GM21528 (cell line): ENCODE measurements at regions not wholly inside any gene's neighbourhood (a gene's known extent, or its start where the extent isn't known, plus 50 kb on each side); places are given as distances from the start of the nearest gene placed in this dataset.
"Not testable (repeated sequence)": the region's sequence is repeated elsewhere in the genome, so short reads cannot be mapped to it uniquely, and the experiment has no call there.

Experiments used
- ATAC-seq: cut with Tn5 transposase; IDR thresholded peaks from one replicate; pipeline ENCODE4 v1.9.1; 2021; ENCODE audit warnings: mild to moderate bottlenecking, moderate library complexity; ENCODE audit not compliant: unreplicated experiment, low FRiP score

GRCh38 chr4:154907345-154908045 is 126.4 kb downstream of the RBM46 start:
- ATAC-seq = not testable (repeated sequence)

DNA sequence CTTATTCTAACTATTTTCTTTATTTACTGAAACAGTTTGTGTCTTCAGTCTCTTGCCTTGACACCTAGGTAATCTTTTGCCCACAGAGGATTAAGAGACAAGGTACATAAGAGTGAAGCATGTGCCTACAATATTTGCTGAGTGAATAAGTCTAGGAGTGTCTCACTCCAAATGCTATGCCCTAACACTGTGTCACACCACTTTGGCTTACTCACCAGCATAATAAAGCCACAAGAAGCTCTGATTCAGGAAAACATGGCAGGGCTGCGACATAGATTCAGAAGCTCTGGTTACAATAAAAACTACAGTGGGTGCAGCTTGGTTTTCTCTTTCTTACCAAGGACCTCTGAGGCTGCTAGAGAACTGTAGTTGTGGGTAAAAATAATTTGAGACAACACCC is 127.1 kb downstream of the RBM46 start:
- ATAC-seq = no peak

GRCh38 chr4:154911097-154911496 is 130.0 kb downstream of the RBM46 start:
- ATAC-seq = no peak

- ATAC-seq = no peak
Measured at GRCh38 chr4:154911608-154912098, 130.6 kb downstream of the RBM46 start.

GRCh38 chr4:154916068-154916467 is 135.0 kb downstream of the RBM46 start:
- ATAC-seq = no peak

DNA sequence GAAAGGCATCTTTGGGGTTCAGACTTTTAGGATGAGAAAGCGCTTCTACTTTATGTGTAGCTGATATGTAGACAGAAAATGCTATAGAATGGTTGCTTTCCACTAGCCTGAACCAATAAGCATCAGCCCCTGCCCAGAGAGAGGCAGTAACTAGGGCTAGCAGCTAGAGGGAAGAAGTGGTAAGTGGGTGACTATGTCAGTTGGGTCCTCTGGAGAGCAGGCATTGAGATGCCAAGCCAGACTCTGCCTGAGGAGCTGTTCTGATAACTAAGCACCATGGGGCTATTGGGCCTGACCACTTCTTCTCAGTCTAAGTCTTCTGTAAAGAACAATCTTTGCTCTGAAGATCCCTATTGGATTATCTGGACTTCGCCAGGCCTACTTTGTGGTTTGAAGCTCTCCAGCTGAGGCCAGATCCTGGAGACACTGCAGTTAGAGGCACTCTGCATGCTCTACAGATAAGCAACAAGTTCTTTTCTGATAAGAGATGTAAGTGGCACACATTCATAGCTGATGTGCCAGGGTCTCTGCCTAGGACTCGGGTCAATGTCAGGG is 146.1 kb downstream of the RBM46 start:
- ATAC-seq = no peak

DNA sequence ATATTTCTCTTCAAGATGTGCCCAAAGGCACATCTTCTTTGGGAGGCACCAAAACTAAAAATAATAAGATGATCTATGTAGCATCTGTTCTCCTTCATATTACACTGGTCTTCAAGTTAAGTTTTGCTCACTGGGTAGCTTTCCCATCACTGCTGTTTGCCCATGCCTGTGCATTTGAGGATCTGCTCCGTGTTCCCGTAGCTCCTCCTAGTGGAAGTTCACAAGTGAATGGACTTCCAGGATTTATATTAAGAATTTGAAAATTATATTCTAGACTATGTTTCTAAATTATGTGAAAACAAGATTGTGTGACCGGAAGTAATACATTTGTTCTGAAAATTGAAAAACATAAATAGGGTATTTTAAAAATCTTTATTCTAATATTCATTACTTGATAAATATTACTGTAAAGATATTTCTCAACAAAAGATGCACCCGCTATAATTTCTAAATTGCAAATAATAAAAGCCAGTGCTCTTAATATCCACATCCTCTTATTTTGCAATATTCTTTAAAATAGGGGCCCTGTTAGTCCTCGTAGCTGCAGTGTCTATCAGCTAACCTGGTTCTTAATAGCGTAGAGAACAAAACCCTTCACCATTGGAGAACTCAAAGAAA is 147.7 kb downstream of the RBM46 start:
- no peak for ATAC-seq

DNA sequence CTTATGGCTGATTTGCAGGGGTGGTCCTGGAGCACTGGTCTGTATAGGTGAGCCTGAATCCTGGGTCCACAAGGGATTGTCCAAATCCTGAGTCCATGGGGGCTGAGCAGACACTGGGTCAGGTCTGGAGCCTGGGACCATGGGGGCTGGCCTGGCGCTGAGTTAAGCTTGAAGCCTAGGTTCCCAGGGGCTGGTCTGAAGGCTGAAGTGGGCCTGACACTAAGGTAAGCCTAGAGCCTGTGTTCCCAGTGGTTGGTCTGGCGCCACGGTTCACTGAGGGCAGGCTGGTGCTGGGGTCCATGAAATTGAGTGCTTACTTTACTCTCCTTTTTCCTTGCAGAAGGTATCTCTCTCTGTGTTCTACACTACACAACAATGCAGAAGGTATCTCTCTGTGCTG is 155.8 kb downstream of the RBM46 start:
- no peak for ATAC-seq

- ATAC-seq = no peak
Measured at GRCh38 chr4:154939851-154940250, 158.8 kb downstream of the RBM46 start.

- ATAC-seq = no peak
Measured at GRCh38 chr4:154942176-154942575, 161.1 kb downstream of the RBM46 start.

- ATAC-seq = no peak
Measured at GRCh38 chr4:154944996-154945395, 163.9 kb downstream of the RBM46 start.

DNA sequence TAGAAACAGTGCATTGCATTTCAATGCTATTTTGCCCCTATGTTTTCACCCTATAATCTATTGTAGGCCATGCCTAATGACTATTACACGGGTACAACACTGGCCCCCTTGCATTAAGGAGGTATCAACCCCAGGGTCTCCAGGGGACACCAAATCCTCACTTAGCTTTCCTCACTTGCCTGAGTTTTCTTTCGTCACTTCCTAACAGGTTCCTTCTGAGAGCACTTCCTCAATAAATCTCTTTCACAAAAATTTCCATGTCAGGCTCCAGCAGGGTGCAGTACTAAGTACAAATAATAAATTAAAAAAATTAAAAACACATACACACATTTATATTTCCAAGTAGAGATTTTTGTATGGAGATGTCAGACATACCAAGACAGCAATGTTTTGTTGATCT is 165.0 kb downstream of the RBM46 start:
- ATAC-seq = no peak

- ATAC-seq = no peak
Measured at GRCh38 chr4:154953691-154954090, 172.6 kb downstream of the RBM46 start.

GRCh38 chr4:154954117-154954516 is 173.0 kb downstream of the RBM46 start:
- ATAC-seq = no peak

DNA sequence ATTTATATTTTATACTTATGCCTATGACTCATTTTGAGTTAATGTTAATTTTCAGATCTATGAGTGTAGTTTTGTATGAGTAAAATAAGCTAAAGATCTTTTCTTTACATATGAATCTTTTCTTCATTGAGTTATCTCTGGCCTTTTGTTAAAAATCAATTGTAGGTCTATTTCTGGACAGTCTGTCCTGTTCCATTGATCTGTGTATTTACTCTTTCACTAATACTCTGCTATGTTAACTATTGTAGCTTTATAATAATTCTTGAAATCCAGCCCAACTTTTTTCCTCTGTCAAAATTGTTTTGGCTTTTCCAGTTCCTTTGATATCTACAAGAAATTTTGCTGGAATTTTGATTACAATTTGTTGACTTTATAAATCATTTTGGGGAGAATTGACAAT is 177.0 kb downstream of the RBM46 start:
- no peak for ATAC-seq

DNA sequence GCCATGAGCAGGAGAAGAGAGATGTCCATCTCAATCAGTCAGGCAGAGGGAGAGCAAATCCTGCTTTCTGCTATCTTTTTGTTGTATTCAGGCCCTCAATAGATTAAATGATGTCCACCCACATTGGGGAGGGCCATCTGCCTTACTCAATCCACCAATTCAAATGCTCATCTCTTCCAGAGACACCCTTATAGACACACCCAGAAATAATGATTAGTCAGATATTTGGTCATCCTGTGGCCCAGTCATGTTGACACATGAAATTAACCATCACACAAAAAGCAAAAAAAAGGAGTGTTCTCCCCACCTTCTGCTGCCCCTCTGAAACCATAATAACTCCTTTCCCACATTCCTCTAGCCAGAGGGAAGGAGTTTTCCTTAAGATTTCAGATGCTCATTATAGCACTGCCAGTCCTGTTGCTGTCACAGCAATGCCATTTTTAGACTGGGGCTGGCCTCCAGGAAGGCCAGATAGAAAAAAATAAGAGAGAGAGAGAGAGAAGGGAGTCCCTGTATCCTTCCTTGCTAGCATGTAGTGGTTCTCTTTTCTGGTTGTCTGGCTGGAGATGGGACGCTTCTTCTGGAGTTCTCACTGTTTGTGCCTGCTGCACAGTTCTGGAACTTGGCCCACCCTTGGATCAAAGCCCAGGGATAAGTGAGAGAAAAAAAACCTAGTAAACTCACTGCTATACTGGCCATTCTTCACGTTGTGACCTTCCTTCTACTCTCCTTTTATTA is 177.7 kb downstream of the RBM46 start:
- ATAC-seq = no peak

- no peak for ATAC-seq
Measured at GRCh38 chr4:154959756-154960155, 178.7 kb downstream of the RBM46 start.

DNA sequence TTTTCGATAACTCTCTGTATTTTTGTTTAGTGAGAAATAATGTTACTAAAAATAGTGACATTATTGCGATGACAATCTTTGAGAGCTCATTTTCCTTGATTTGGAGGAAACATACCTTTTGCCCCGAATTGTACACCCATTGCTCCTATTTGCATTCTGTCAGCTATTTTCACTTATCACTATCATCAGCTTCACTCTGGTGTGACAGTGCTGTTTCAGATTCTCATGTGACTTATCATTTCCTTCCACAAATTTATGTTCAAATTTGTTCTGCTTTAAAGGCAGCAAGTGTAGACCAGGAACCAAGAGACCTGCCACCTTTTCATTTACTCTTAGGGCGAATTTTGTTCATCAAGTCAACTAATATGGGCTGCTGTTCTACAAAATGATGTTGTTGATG is 179.4 kb downstream of the RBM46 start:
- no peak for ATAC-seq

GRCh38 chr4:154961263-154961662 is 180.2 kb downstream of the RBM46 start:
- ATAC-seq = peak; percentile 94

DNA sequence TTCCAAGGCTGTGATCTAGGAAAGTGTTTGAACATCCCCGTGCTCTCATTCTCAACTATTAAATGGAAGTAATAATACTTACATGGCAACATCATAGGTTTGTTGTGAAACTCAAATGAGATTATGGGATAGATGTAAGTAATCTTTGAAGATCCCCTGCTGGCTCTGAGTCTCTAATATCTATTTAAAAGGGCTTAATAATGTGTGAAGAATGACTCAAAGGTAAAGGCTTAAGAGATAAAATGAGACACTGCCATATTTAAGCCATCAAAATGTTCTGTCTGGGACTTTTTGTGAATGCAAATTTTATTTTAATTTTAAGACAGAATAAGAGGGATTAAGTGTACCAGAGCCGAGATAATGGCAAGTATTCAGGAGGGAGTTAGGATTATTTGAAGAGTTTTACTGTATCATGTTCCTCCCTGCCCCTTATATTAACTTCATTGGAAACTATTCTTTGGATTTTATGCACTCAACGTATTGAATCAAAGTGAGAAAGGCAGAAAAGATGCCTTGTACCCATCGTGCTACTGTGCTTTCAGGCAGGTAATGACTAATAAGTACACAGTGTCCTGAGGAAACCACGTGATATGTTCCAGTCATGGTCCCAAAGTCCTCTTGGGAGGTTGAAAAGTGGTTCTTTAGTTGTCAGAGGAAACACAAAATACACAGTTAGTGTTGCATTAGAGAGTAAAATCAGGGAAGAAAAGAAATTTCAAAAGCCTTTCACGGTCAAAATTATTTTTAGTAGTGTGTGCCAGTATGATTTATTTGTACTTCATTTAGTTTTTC is 192.4 kb downstream of the RBM46 start:
- no peak for ATAC-seq
